HG02973 (cell line): ENCODE measurements at regions not wholly inside any gene's neighbourhood (a gene's known extent, or its start where the extent isn't known, plus 50 kb on each side); places are given as distances from the start of the nearest gene placed in this dataset.

ENCODE experiments used
- ATAC-seq: cut with Tn5 transposase; IDR thresholded peaks from one replicate; pipeline ENCODE4 v1.9.1; 2021; ENCODE audit warnings: moderate library complexity; ENCODE audit not compliant: unreplicated experiment

- no peak for ATAC-seq
Measured at GRCh38 chr4:83819582-83819981, 283.7 kb downstream of the GPAT3 start.

GRCh38 chr4:83810428-83810827 lies 274.5 kb downstream of the GPAT3 start:
- no peak for ATAC-seq

- no peak for ATAC-seq
Measured at GRCh38 chr4:83809581-83809980, 273.7 kb downstream of the GPAT3 start.

GRCh38 chr4:83793481-83793880 lies 257.6 kb downstream of the GPAT3 start:
- ATAC-seq, result no peak

GRCh38 chr4:83785891-83786290 lies 250.0 kb downstream of the GPAT3 start:
- ATAC-seq, result no peak

- ATAC-seq, result no peak
Measured at GRCh38 chr4:83783215-83783614, 247.3 kb downstream of the GPAT3 start.

- no peak for ATAC-seq
Measured at GRCh38 chr4:83782591-83782990, 246.7 kb downstream of the GPAT3 start.

GRCh38 chr4:83781434-83781833 lies 245.5 kb downstream of the GPAT3 start:
- ATAC-seq, result no peak

- no peak for ATAC-seq
Measured at GRCh38 chr4:83780053-83780733, 244.3 kb downstream of the GPAT3 start.

- no peak for ATAC-seq
Measured at GRCh38 chr4:83779103-83780052, 243.5 kb downstream of the GPAT3 start.

- ATAC-seq, result no peak
Measured at GRCh38 chr4:83772685-83773084, 236.8 kb downstream of the GPAT3 start.

- ATAC-seq, result no peak
Measured at GRCh38 chr4:83771113-83771705, 235.3 kb downstream of the GPAT3 start.

- no peak for ATAC-seq
Measured at GRCh38 chr4:83768146-83768545, 232.2 kb downstream of the GPAT3 start.

GRCh38 chr4:83767067-83767466 lies 231.2 kb downstream of the GPAT3 start:
- ATAC-seq, result no peak

GRCh38 chr4:83759611-83760010 lies 223.7 kb downstream of the GPAT3 start:
- ATAC-seq, result no peak

GRCh38 chr4:83758285-83758684 lies 222.4 kb downstream of the GPAT3 start:
- ATAC-seq, result no peak

GRCh38 chr4:83757121-83757621 lies 221.3 kb downstream of the GPAT3 start:
- no peak for ATAC-seq

GRCh38 chr4:83753260-83753659 lies 217.4 kb downstream of the GPAT3 start:
- no peak for ATAC-seq

- no peak for ATAC-seq
Measured at GRCh38 chr4:83751336-83751949, 215.5 kb downstream of the GPAT3 start.

GRCh38 chr4:83748711-83749110 lies 212.8 kb downstream of the GPAT3 start:
- ATAC-seq, result no peak

GRCh38 chr4:83738895-83739294 lies 203.0 kb downstream of the GPAT3 start:
- no peak for ATAC-seq
